CD4-positive, CD25-positive, alpha-beta regulatory T cell (primary cell): ENCODE measurements at regions not wholly inside any gene's neighbourhood (a gene's known extent, or its start where the extent isn't known, plus 50 kb on each side); places are given as distances from the start of the nearest gene placed in this dataset.
"Not testable (repeated sequence)": the region's sequence is repeated elsewhere in the genome, so short reads cannot be mapped to it uniquely, and the experiment has no call there.

ENCODE experiments used
- ATAC-seq, 2 donors: fragments of 150-1000 bp; cut with Tn5 transposase; one replicate each; pipeline ENCODE4 v1.10.0; 2021; ENCODE audit warnings: low read depth in 2 of 2, moderate number of reproducible peaks in 2 of 2, moderate library complexity in 1 of 2
- DNase-seq, 3 donors: peaks; one replicate each; pipeline versions ENCODE4 v3.0.0 to v3.0.0-alpha.2; 2012 to 2022; ENCODE audit warnings: mixed read lengths in 1 of 3
- H3K27ac ChIP-seq: one replicate; pipeline ENCODE4 v1.7.0; 2013; ENCODE audit warnings: mild to moderate bottlenecking, low read length; ENCODE audit not compliant: insufficient read depth, poor library complexity, severe bottlenecking
- H3K27me3 ChIP-seq: one replicate; pipeline ENCODE4 v1.7.0; 2013; ENCODE audit warnings: low read length; ENCODE audit not compliant: control insufficient read depth, insufficient read depth
- H3K36me3 ChIP-seq: one replicate; pipeline ENCODE4 v1.7.0; 2013; ENCODE audit warnings: mild to moderate bottlenecking, low read length, moderate library complexity; ENCODE audit not compliant: control insufficient read depth, insufficient read depth
- H3K4me1 ChIP-seq: 2 replicates; pipeline ENCODE4 v1.7.0; 2013; ENCODE audit warnings: mild to moderate bottlenecking, low read length; ENCODE audit not compliant: insufficient read depth, control insufficient read depth, poor library complexity, severe bottlenecking
- H3K4me3 ChIP-seq: one replicate; pipeline ENCODE4 v1.7.0; 2013; ENCODE audit warnings: low read depth, mild to moderate bottlenecking, low read length, moderate library complexity
- H3K9me3 ChIP-seq, 2 experiments: 1 replicate in 1 of 2; 2 replicates in 1 of 2; pipeline ENCODE4 v1.7.0; 2013; ENCODE audit warnings: low read length in 2 of 2, mild to moderate bottlenecking in 1 of 2, moderate library complexity in 1 of 2; ENCODE audit not compliant: control insufficient read depth in 2 of 2
- H3K27ac Mint-ChIP-seq, 3 donors: one replicate each; pipeline ENCODE4 v1.8.0; 2020 to 2022; ENCODE audit warnings: mild to moderate bottlenecking in 3 of 3, mixed read lengths in 3 of 3, moderate library complexity in 2 of 3
- H3K27me3 Mint-ChIP-seq: one replicate; pipeline ENCODE4 v1.8.0; 2022; ENCODE audit warnings: mild to moderate bottlenecking, mixed read lengths
- H3K36me3 Mint-ChIP-seq: one replicate; pipeline ENCODE4 v1.8.0; 2020; ENCODE audit warnings: mixed read lengths
- H3K4me1 Mint-ChIP-seq, 4 donors: one replicate each; pipeline ENCODE4 v1.8.0; 2020 to 2022; ENCODE audit warnings: mixed read lengths in 4 of 4, mild to moderate bottlenecking in 1 of 4
- H3K4me3 Mint-ChIP-seq, 4 donors: one replicate each; pipeline ENCODE4 v1.8.0; 2020 to 2022; ENCODE audit warnings: mild to moderate bottlenecking in 4 of 4, mixed read lengths in 4 of 4, moderate library complexity in 3 of 4
- H3K9me3 Mint-ChIP-seq, 7 donors: one replicate each; pipeline ENCODE4 v1.8.0; 2020 to 2022; ENCODE audit warnings: mixed read lengths in 7 of 7, mild to moderate bottlenecking in 3 of 7, moderate library complexity in 2 of 7

GRCh38 chr15:21774760-21775159, 102.8 kb downstream of the POTEB start:
- H3K27me3 ChIP-seq, H3K4me1 ChIP-seq, H3K9me3 Mint-ChIP-seq, H3K27ac Mint-ChIP-seq, H3K27me3 Mint-ChIP-seq, H3K4me1 Mint-ChIP-seq, H3K36me3 ChIP-seq, H3K4me3 Mint-ChIP-seq, DNase-seq, H3K4me3 ChIP-seq, H3K27ac ChIP-seq, H3K9me3 ChIP-seq, H3K36me3 Mint-ChIP-seq: not testable (repeated sequence)
- ATAC-seq = peak; percentile 56 to 61

- H3K4me3 Mint-ChIP-seq = not testable (repeated sequence)
Measured at GRCh38 chr15:21766524-21766923, 111.0 kb downstream of the POTEB start.

GRCh38 chr15:21763756-21764155, 113.8 kb downstream of the POTEB start:
- H3K27me3 ChIP-seq, H3K27ac Mint-ChIP-seq, H3K36me3 ChIP-seq, H3K36me3 Mint-ChIP-seq, H3K4me1 ChIP-seq, H3K27ac ChIP-seq, H3K4me3 ChIP-seq, H3K9me3 Mint-ChIP-seq, ATAC-seq, H3K27me3 Mint-ChIP-seq, DNase-seq, H3K9me3 ChIP-seq, H3K4me1 Mint-ChIP-seq, H3K4me3 Mint-ChIP-seq: not testable (repeated sequence)

More at GRCh38 chr15:21766524-21766923, 111.0 kb downstream of the POTEB start:
- not testable (repeated sequence) for ATAC-seq, H3K27ac ChIP-seq, H3K27ac Mint-ChIP-seq, H3K4me3 ChIP-seq, H3K27me3 Mint-ChIP-seq, H3K36me3 ChIP-seq, DNase-seq, H3K4me1 ChIP-seq, H3K9me3 ChIP-seq, H3K27me3 ChIP-seq, H3K9me3 Mint-ChIP-seq, H3K4me1 Mint-ChIP-seq, H3K36me3 Mint-ChIP-seq

GRCh38 chr15:21760250-21761023, 117.1 kb downstream of the POTEB start:
- H3K27me3 ChIP-seq, H3K4me1 ChIP-seq, H3K36me3 ChIP-seq, H3K9me3 Mint-ChIP-seq, H3K4me3 ChIP-seq, DNase-seq, H3K27ac Mint-ChIP-seq, H3K4me3 Mint-ChIP-seq, H3K36me3 Mint-ChIP-seq, H3K4me1 Mint-ChIP-seq, H3K27me3 Mint-ChIP-seq, H3K9me3 ChIP-seq, H3K27ac ChIP-seq: not testable (repeated sequence)
- ATAC-seq = peak; percentile 39 to 60

GRCh38 chr15:21759401-21760165, 118.0 kb downstream of the POTEB start:
- not testable (repeated sequence) for H3K4me1 Mint-ChIP-seq, H3K9me3 ChIP-seq, H3K4me3 ChIP-seq, H3K27ac Mint-ChIP-seq, H3K4me3 Mint-ChIP-seq, H3K36me3 ChIP-seq, H3K27me3 ChIP-seq, DNase-seq, H3K9me3 Mint-ChIP-seq, H3K4me1 ChIP-seq, H3K27ac ChIP-seq, H3K36me3 Mint-ChIP-seq, H3K27me3 Mint-ChIP-seq, ATAC-seq

- not testable (repeated sequence) for H3K27ac ChIP-seq, H3K9me3 ChIP-seq, H3K4me1 ChIP-seq, H3K9me3 Mint-ChIP-seq, H3K4me3 ChIP-seq, ATAC-seq, H3K27me3 ChIP-seq, H3K27me3 Mint-ChIP-seq, DNase-seq, H3K36me3 Mint-ChIP-seq, H3K27ac Mint-ChIP-seq, H3K4me1 Mint-ChIP-seq, H3K36me3 ChIP-seq, H3K4me3 Mint-ChIP-seq
Measured at GRCh38 chr15:21753838-21754237, 123.7 kb downstream of the POTEB start.

- H3K36me3 ChIP-seq, H3K27me3 Mint-ChIP-seq, H3K27me3 ChIP-seq, H3K9me3 ChIP-seq, H3K27ac Mint-ChIP-seq, H3K4me3 ChIP-seq, H3K4me1 Mint-ChIP-seq, H3K9me3 Mint-ChIP-seq, H3K4me3 Mint-ChIP-seq, H3K4me1 ChIP-seq, H3K27ac ChIP-seq, H3K36me3 Mint-ChIP-seq: not testable (repeated sequence)
- ATAC-seq (peak; percentile 75 to 76), DNase-seq (peak in 1 of 3 donors; percentile 24)
Measured at GRCh38 chr15:21752124-21752957, 125.2 kb downstream of the POTEB start.
